Fibroblast of the aortic adventitia (primary cell): ENCODE measurements at regions not wholly inside any gene's neighbourhood (a gene's known extent, or its start where the extent isn't known, plus 50 kb on each side); places are given as distances from the start of the nearest gene placed in this dataset.
A peak's percentile ranks its signal among the peaks of the same experiment; 100 is the strongest.

Source experiments
- DNase-seq: peaks from one replicate; pipeline ENCODE4 v3.0.0-alpha.2; 2010; ENCODE audit warnings: low read depth
- H3K4me3 ChIP-seq: 2 replicates; pipeline ENCODE4 v1.5.1; 2011; ENCODE audit warnings: low read depth, mild to moderate bottlenecking, control low read depth, low read length, moderate library complexity
- TF ChIP-seq, protein P1 (sequence below): IDR thresholded peaks from 2 replicates; pipeline ENCODE4 v1.5.1; 2011; ENCODE audit warnings: mild to moderate bottlenecking, low read length, control low read depth, inconsistent platforms; ENCODE audit not compliant: insufficient read depth

DNA sequence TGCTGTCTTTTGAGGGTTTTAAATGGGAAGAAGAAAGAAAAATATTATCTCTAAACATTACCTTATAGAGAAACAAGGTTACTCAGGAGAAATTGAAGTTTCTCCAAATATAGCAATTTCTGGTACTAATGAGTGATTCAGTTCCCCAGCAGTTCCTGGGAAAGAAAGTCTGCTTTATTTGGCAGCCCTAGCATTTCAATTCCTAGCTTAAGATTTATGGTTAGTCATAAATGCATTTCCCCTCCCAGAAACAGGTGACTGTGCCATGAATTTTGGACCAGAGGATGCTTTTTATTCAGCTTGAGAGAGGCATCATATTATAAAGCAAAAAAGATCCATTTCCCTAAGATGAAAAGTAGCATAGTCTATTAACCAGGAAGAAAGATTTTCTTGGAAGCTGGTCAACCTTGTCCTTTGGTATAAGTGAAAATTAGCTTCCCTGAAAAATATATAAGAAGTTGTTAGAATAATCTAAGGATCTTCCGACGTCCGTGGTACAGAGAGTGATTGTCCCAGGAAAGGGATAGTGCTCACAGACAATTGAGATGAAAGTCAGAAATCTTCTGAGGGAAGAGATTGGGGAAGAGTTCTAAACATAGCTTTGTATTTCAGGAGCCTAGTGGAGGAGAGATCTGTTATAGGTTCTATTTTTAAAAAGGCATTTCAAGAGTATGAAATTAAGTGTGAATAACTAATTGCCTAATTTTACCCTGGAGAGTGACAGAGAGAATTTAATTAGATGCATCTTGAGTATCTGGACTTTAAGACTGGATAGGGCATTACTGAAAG, 164.9 kb downstream of the ESM1 start:
- H3K4me3 ChIP-seq = no peak overlapping the region
- TF ChIP-seq, protein P1, sequence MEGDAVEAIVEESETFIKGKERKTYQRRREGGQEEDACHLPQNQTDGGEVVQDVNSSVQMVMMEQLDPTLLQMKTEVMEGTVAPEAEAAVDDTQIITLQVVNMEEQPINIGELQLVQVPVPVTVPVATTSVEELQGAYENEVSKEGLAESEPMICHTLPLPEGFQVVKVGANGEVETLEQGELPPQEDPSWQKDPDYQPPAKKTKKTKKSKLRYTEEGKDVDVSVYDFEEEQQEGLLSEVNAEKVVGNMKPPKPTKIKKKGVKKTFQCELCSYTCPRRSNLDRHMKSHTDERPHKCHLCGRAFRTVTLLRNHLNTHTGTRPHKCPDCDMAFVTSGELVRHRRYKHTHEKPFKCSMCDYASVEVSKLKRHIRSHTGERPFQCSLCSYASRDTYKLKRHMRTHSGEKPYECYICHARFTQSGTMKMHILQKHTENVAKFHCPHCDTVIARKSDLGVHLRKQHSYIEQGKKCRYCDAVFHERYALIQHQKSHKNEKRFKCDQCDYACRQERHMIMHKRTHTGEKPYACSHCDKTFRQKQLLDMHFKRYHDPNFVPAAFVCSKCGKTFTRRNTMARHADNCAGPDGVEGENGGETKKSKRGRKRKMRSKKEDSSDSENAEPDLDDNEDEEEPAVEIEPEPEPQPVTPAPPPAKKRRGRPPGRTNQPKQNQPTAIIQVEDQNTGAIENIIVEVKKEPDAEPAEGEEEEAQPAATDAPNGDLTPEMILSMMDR = no peak
- DNase-seq = peak; percentile 81

DNA sequence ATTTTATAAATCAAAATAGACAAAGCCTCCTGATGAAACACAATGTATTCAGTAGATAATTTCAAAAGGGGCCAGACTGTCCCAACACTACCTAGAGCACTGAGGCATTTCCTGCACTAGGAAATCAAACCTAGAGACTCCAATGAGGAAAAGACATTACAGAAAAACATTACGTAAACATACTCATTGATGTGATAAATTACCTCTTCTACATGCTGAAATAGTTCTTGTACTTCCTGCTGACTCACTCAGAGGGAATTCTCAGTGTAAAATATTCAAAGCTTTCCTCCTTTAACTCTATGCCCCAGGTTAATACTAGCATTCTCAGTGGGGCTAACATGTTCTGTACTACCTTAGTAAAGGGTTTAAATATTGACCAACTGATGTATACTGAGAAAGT, 178.0 kb downstream of the ESM1 start:
- peak; percentile 78 for DNase-seq
- no peak overlapping the region for H3K4me3 ChIP-seq

DNA sequence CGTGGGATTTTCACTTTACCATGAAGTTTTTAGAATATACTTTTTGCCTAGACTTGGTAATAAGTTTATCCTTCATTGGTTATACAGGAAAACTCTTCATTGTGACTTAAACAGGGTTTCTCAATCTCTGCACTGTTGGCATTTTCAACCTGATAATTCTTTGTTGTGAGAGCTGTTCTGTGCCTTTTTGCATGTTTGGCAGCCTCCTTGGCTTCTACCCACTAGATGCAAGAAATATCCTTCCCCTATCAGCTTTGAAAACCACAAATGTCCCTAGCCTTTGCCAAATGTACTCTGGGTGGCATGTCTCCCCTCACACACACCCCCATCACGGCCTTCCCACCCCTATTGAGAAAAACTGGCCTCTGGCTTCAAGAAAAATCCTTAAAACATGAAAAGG, 180.9 kb downstream of the ESM1 start:
- DNase-seq = peak; percentile 63
- no peak overlapping the region for H3K4me3 ChIP-seq

More for the DNA sequence above, 178.0 kb downstream of the ESM1 start:
- TF ChIP-seq, protein P1 = no peak

DNA sequence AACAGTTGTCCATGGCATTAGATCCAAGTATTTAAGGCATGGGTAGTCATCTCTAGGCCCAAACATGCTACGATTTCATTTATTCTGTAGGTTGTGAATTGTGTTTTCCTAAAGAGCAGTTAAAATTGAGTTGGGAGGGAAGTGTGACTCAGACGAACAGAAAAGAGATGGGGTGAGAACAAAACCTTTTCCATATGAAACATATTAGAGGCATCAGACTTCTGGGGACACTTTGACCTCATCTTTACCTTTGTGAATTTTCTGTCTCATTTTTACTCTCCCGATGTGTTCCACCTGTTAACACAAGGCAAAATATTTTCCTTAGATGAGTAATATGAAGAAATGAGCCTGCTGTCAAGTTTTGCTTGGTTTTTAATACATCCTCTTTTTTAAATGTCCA, 181.3 kb downstream of the ESM1 start:
- peak; percentile 38 for DNase-seq
- TF ChIP-seq, protein P1 = no peak
- H3K4me3 ChIP-seq = no peak overlapping the region

More for the DNA sequence above, 180.9 kb downstream of the ESM1 start:
- TF ChIP-seq, protein P1 = no peak

DNA sequence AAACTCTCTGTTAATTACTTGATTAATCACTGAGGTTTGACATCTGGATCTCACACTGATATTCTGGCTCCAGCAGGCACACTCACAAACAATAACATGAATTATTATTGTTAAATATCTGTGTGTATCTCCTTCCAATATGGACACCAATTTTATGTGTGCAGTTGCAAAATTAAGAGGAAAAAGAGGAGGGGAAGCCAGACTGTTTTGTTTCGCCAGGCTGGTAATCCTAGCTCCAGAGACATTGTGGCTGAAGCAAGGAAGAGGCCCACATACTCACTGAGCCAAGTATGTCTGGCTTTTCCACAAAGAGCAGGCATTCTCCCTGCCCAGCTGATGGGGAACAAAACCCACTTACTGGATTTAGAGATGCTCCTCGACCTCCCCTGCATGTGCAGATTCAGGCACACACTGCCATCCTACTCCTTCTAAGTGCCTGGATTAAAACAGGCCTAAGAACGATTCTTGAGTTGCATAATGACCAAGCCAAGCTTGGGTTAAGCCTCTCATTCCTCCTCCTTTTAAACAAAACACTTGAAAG, 181.9 kb downstream of the ESM1 start:
- DNase-seq = peak; percentile 45
- no peak overlapping the region for H3K4me3 ChIP-seq
- TF ChIP-seq, protein P1 = no peak

DNA sequence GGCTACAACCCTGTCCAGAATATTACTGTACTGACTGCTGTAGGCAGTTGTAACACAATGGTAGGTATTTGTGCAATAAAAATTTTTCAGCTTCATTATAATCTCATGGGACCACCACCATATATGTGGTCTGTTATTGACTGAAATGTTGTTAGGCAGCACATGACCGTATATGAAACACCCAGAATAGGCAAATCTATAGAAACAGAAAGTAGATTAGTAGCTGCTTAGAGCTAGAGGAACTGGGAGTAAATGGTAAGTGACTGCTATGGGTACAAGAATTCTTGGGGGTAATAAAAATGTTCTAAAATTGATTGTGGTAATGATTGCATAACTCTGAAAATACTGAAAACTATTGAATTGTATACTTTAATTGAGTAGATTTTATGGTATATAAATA, 185.7 kb downstream of the ESM1 start:
- TF ChIP-seq, protein P1 = no peak
- DNase-seq = no peak

More for the DNA sequence above, 185.7 kb downstream of the ESM1 start:
- no peak overlapping the region for H3K4me3 ChIP-seq
